Left kidney (tissue), 1 donor: ENCODE measurements at regions not wholly inside any gene's neighbourhood (a gene's known extent, or its start where the extent isn't known, plus 50 kb on each side); places are given as distances from the start of the nearest gene placed in this dataset.
"Not testable (repeated sequence)": the region's sequence is repeated elsewhere in the genome, so short reads cannot be mapped to it uniquely, and the experiment has no call there.

Source experiments
- DNase-seq: peaks from one replicate; pipeline ENCODE4 v3.0.0-alpha.2; 2013

- no peak for DNase-seq
Measured at GRCh38 chr22:49721211-49721763, 106.4 kb downstream of the BRD1 start.

DNA sequence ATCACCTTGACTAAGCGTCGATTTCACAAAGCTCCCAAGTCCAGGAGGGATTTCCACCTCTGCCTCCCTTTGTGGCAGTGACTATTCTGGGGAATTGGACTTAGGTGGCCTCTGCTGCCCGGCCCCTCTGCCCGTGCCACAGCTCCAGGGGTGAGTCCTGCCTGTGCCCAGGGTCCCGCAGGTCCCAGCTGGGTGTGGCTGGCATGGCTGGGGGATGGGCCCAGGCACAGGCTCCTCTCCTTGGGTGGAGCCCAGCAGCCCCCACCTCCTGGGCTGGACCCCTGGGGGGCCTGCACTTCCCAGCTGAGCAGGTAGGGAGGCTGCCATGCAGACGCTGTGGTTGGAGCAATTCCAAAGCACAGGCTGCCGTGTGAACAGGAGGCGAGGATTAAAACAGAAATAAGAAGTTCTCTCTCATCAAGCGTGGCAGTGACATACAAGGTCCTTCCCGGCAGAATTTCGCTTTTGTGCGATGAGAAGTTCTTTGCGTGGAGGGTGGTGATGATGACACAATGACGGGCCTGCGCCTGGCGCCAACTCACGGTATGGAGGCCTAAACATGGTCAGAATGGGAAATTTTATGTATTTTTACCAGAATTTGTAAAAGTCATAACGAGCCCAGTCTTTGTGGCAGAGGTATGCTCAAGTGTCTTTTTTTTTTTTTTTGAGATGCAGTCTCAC is 107.3 kb downstream of the BRD1 start:
- DNase-seq, result no peak

GRCh38 chr22:49719046-49719445 is 108.6 kb downstream of the BRD1 start:
- DNase-seq, result no peak

DNA sequence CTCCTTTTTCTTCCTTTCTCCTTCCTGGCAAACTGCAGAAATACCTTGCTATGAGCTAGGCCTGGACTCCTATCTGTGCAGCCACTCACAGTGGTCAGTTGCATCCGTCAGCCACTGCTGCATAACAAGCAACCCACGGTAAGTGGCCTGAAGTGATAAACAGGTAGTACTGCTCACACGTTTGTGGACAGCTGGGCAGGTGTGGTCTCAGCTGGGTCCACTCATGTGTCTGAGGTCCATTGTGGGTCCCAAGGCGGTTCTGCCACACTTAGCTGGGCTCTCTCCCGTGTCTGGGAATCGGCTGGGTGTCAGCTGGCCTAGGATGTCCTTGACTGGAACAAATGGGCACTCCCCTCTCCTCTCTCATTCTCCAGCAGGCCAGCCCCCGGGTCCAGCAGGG is 109.3 kb downstream of the BRD1 start:
- DNase-seq, result no peak

DNA sequence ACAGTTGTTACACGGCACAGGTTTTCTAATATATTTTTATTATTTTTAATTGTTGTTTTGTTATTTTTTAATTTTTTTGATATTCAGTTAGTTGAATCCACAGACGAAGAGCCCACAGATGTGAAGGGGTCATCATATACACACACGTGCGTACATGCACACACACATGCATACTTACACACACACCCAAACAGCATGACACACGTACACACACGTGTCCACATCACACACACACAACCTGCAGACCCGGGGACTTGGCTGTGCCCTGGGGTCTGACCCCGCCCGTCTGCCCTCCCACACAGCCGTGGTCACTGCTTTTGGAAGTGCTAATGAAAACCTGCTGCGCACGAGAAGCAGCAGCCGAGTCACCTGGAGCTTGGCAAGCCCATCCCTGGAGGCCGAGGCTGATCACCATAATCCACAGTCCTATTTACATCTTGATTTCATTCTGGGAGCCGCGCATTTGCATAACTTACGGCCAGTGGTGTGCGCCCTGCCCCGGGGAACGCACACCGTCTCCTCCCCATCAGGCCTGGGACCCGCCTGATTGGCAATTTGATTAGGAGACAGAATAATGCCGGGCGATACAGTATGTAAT is 110.3 kb downstream of the BRD1 start:
- no peak for DNase-seq

GRCh38 chr22:49716441-49716840 is 111.2 kb downstream of the BRD1 start:
- no peak for DNase-seq

DNA sequence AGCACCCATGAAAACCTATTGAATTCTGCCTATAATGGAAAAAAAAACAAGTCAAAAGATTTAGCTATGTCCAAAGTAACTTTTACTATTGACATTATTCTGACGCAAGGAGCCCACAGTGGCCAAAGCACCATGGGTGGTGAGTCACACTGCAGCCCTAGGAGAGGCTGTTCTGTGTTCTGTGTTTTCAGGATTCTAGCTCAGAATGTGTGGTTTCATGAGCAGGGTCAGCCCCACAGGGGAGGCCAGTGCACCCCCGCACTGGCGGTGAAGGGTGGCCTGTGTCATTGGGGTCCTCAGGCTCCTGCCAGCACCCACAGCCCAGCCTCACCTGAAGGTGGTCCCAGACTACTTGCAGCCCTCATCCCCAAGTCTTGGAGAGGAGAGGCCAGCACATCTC is 112.2 kb downstream of the BRD1 start:
- DNase-seq, result no peak

DNA sequence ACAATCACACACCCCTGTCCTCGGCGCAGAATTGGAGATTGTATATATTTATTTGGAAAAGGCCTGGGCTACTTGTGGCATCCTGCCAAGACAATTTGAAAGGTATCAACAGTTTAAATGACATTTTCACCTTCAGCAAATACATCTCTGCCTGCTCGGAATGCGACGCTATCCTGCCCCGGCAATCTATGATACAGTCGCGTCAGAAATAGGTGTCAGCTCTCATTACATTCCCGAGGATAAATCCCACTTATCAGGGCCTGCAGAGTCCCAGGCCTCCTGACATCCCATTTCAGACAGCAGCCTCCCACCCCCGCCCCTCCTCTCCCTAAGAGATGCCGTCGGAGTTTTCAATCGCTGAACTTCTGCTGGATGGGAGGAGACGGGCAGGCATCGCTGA is 114.7 kb downstream of the BRD1 start:
- no peak for DNase-seq

DNA sequence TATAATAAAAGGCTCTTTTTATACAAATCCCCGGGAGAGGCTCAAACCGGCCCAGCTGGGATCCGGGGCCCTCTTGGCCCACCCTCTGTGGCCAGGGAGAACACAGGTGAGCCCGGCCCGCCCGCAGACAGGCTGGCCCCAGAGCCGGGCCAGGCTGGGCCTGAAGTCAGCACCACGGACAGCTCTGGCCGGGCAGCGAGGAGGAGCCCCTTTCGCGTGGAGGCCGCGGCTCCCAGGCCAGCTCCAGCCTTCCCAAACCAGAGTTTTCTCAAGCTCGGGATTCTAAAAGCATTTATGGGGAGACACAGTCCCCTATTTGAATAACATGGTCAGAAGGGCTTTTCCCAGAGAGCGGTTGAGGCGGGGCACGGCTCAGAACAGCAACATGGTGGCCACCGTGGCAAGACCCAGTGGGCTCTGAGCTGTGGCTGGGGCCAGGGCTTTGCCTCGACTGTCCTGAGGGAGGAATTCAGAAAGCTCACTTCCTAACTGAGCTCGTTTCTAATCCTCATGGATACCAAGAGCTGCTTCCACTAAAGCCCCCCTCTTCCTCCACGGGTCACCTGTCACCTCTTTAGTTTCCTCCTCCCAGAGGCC is 115.4 kb downstream of the BRD1 start:
- DNase-seq, result peak; percentile 55

DNA sequence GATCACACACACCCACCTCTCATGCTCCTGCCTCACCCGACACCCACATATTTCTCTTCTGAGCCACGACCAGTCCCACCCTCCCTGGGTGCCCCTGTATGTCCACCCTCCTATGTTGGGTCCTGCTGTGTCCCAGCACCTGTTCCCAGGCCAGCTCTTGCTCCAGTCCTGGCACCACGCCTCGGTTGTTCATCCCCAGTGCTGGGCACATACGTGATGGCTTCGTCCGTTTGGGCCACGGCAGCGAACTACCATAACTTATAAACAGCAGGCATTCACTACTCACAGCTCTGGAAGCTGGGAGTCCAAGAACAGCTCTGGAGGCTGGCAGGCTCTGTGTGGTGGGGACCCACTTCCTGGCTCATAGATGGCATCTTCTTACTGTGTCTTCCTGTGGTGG is 116.9 kb downstream of the BRD1 start:
- DNase-seq, result no peak

- DNase-seq, result no peak
Measured at GRCh38 chr22:49709464-49709863, 118.2 kb downstream of the BRD1 start.

GRCh38 chr22:49705972-49706352 is 121.7 kb downstream of the BRD1 start:
- DNase-seq, result no peak

GRCh38 chr22:49705216-49705971 is 122.3 kb downstream of the BRD1 start:
- no peak for DNase-seq

DNA sequence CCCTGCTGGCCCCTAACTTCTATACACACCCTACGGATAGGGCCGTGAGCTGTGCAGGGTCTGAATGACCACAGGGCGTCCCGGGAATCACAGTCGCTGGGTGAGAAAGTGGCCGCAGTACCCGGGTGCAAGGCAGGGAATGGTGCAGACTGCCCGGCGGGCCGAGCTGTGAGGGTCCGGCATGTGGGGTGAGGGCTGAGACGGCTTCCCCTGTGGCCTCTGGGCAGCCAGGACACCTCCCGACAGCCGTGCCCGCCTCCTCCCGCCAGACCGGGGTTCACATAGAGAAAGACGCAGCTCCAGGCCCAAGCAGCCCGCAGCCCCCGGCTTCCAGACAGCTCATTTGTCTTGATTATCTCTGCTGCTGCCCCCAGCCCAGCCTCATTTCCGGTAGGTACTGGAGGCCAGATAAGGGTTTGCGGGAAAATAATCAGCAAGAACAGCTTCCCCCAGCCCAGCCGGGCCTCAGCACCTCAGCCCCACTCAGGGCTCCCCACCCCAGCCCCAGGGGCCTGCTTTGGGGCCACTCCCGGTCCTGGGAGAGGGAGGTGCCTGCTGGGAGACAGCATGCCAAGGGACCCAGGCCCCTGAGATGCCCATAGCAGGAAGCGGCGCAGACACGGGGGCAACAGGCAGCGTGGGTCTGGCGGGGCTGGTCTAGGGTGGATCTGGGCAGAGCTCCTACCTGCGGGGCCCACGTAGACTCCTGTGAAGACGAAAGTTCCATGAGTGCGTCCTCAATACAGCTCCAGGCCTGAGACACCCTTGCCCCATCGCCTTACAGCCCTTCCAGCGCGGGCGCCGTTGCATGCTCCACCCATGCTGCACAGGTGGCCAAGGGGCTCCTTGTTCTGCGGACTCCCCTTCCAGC is 123.1 kb downstream of the BRD1 start:
- DNase-seq, result no peak

DNA sequence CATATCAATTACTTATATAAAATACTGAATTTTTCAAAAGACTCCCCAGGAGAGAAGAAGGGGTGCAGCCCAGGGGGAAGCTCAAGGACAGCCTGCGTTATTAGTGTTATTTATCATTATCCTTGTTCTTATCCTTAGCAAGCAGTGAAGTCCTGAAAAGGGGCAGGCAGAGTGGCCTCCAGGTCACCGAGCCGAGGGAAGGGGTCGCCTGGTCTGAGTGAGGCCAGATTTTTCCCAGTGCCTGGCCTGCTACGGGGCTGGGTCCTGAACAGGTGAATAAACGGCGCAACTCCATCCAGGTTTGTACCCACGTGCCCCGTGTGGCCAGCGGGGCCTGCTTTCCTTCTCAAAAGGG is 123.7 kb downstream of the BRD1 start:
- DNase-seq, result no peak

DNA sequence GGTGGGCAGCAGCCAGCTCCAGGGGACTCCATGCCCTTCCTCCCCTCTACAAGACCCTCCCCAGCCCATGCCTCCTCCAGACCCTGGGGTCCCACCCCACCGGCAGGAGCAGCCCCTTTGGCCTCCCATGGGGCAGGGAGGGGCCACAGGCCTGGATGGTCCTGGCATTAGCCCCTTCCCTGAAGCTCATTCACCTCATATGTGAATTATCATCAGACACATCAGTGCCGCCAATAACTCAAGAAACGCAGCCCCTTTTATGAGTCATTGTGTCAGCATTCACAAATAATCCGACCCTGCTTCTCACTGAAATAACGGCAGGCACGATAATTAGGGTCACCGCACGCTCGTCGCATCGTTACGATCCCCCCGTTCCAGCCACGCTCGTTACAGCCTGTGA is 124.2 kb downstream of the BRD1 start:
- DNase-seq, result no peak

DNA sequence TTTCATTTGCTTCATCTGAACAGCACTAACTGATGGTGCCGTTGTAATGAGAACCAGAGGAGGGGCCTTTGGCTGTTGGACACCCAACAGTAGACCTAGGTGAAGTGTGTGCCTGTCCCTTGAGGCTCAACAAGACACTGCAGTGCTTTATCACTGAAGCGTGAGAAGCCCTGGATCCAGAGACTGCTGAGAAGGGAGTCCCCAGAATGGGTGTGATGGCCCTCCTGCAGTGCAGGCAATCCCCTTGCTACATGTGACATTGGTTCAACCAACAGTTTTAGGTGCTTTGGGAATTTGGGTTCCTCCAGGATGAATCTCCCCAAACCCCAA is 125.6 kb downstream of the BRD1 start:
- no peak for DNase-seq

GRCh38 chr22:49701380-49702067 is 126.1 kb downstream of the BRD1 start:
- no peak for DNase-seq

DNA sequence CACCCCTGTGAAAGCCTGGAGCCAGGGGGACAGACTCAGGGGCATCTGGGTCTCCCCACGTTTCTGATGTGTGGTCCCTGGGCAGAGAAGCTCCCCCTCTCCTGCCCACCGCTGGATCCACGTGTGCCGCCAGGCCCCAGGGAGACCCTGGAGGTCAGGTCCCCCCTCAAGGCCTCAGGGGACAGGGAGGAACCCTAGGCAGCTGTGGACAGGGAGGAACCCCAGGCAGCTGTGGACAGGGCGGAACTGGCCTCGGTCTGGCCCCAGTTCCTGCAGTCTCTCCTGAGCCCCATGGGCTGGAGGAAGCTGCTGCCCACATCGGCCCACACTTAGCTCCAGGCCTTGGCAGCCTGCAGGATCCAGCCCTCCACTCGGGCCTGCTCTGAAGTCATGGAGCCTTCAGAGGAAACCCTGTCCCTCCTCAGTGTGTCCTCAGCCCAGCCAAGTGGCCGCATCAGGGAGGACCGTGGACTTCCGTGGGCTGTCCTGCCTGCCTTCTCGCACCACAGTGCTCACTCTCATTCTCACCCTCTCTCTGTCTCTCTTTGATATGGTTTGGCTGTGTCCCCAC is 127.7 kb downstream of the BRD1 start:
- DNase-seq, result no peak

DNA sequence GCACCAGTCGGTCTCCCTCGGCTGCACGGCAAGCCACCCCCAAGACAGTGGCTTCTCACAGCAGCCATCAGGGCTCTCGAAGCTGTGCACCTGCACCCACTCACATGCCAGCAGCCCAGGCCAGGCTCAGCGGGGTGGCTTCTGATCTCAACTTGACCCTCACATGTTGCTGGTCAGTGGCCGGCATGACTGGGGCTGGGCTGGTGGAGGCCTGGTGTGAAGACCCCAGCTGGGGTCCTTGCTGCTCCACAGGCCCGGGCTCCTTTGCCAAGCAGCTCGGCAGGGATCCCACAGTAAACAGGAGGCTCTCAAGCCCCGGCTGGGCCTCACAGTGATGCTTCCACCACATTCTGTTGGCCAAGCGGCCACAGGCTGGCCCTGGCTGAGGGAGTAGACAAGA is 128.2 kb downstream of the BRD1 start:
- no peak for DNase-seq

- not testable (repeated sequence) for DNase-seq
Measured at GRCh38 chr22:49698616-49699015, 129.1 kb downstream of the BRD1 start.
